Activated CD8-positive, alpha-beta memory T cell treated with anti-CD3 and anti-CD28 coated beads for 1 hour (primary cell): ENCODE measurements at regions not wholly inside any gene's neighbourhood (a gene's known extent, or its start where the extent isn't known, plus 50 kb on each side); places are given as distances from the start of the nearest gene placed in this dataset.

ENCODE experiments used
- DNase-seq, 2 donors: peaks; one replicate each; pipeline ENCODE4 v3.0.0-alpha.2; 2020; ENCODE audit warnings: low read depth in 1 of 2; ENCODE audit errors: extremely low read depth in 1 of 2

GRCh38 chrX:42456176-42456700 is 321.7 kb downstream of the PPP1R2C start:
- DNase-seq: no peak

GRCh38 chrX:42450228-42450627 is 327.7 kb downstream of the PPP1R2C start:
- DNase-seq: no peak

GRCh38 chrX:42443267-42443666 is 334.7 kb downstream of the PPP1R2C start:
- DNase-seq: no peak

- DNase-seq: no peak
These were observed 335.2 kb downstream of the PPP1R2C start for GRCh38 chrX:42442745-42443144.

GRCh38 chrX:42437211-42437610 is 340.8 kb downstream of the PPP1R2C start:
- no peak for DNase-seq

- DNase-seq: no peak
These were observed 343.4 kb downstream of the PPP1R2C start for GRCh38 chrX:42434458-42435166.

- DNase-seq: no peak
These were observed 345.4 kb downstream of the PPP1R2C start for GRCh38 chrX:42432552-42432951.

GRCh38 chrX:42422961-42423360 is 355.0 kb downstream of the PPP1R2C start:
- DNase-seq: no peak

- no peak for DNase-seq
These were observed 357.5 kb downstream of the PPP1R2C start for GRCh38 chrX:42420426-42420825.

- no peak for DNase-seq
These were observed 362.3 kb downstream of the PPP1R2C start for GRCh38 chrX:42415636-42416035.

GRCh38 chrX:42414057-42414456 is 363.9 kb downstream of the PPP1R2C start:
- DNase-seq: no peak

- DNase-seq: no peak
These were observed 378.3 kb downstream of the PPP1R2C start for GRCh38 chrX:42399632-42400024.

GRCh38 chrX:42398967-42399631 is 378.9 kb downstream of the PPP1R2C start:
- DNase-seq: no peak

GRCh38 chrX:42396136-42396535 is 381.8 kb downstream of the PPP1R2C start:
- DNase-seq: no peak

- DNase-seq: no peak
These were observed 385.1 kb downstream of the PPP1R2C start for GRCh38 chrX:42392846-42393245.

GRCh38 chrX:42386681-42387080 is 391.3 kb downstream of the PPP1R2C start:
- DNase-seq: no peak

- DNase-seq: no peak
These were observed 392.2 kb downstream of the PPP1R2C start for GRCh38 chrX:42385730-42386129.

- no peak for DNase-seq
These were observed 393.0 kb downstream of the PPP1R2C start for GRCh38 chrX:42384956-42385355.

GRCh38 chrX:42378857-42379256 is 399.1 kb downstream of the PPP1R2C start:
- no peak for DNase-seq

- no peak for DNase-seq
These were observed 402.9 kb downstream of the PPP1R2C start for GRCh38 chrX:42375086-42375485.

GRCh38 chrX:42366181-42366580 is 411.8 kb downstream of the PPP1R2C start:
- no peak for DNase-seq

- no peak for DNase-seq
These were observed 415.7 kb downstream of the PPP1R2C start for GRCh38 chrX:42362219-42362618.
